GM18502 (cell line): ENCODE measurements at regions not wholly inside any gene's neighbourhood (a gene's known extent, or its start where the extent isn't known, plus 50 kb on each side); places are given as distances from the start of the nearest gene placed in this dataset.

ENCODE experiments used
- ATAC-seq: cut with Tn5 transposase; IDR thresholded peaks from one replicate; pipeline ENCODE4 v1.9.1; 2021; ENCODE audit warnings: mild to moderate bottlenecking; ENCODE audit not compliant: unreplicated experiment, poor library complexity

DNA sequence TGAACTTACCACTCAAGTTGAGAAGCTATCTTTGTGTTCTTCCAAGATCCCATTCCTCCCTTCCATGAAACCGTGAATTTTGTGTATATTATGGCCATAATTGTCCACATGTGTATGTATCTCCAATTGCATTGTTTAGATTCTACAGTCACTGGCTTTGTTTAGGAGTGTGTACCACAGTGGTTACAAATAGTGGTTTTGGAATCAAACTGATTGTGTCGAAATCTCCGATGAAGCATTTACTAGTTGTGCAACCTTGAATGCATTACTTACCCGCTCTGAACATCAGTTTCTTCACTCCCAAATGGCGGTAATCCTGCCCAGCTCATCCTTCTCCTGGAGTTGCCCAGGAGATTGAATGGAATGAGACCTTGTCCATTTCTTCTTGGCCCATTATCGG, 145.0 kb upstream of the ZNF32 start:
- ATAC-seq, result no peak

DNA sequence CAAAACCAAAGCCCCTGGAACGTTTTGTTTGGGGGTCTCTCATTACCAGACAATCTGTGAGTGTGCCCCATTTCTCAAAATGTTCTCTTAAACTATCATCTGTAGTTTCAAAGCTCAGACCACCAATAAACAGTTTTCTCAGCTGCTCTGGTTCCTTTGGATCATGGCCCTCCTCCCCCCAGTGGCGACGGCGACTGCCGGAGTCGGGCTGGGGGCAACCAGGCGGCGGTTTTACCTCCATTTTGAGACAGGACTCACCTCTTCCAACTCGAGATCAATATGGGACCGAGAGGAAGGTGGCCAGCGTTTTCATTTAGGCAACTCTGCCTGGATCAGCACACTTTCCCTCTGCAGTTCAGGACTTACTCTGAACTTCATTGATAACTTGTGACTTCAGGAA, 141.5 kb upstream of the ZNF32 start:
- no peak for ATAC-seq

- ATAC-seq, result no peak
These were observed 136.6 kb upstream of the ZNF32 start for GRCh38 chr10:43785252-43785651.

GRCh38 chr10:43782814-43783213, 134.1 kb upstream of the ZNF32 start:
- no peak for ATAC-seq

DNA sequence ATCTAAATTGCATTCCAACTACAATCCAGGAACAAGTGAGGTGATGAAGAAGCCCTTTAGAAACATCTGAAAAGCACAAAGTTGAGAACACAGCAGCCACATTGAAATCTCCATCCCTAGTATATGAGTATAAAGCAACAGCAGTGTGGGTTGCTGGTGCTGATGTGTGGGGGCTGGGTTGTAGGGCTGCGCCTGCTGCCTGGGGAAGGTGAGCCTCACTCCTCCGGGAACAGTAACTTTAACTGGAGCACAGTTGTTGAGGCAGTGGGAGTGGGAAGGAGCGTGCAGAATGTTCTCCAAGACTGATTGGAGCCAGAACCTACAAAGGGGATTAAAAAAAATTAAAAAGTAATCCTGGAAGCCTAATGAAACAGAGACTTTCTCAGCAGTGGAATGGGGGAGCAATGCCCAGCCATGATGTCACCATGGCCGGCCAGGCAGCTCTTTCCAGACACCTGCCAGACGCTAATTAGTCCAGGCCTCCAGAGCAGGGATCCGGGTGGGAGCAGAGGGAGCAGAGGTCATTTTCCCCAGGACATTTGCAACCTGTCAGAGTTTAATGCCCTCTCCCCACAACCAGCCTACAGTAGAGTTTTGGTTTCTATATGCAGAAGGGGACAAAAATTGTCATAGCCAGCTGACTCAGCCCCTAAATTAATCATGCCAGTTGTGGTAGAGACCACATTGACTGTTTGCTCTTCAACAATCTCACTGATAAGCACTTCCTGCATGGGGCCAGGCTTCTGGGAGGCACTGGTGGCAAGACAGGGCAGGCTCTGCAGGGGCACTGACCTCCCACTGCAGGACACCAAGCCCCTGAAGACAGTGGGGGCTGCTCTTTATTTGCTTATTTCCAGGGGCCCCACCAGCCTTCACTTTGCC, 133.0 kb upstream of the ZNF32 start:
- peak; percentile 72 for ATAC-seq

- ATAC-seq, result no peak
These were observed 129.9 kb upstream of the ZNF32 start for GRCh38 chr10:43778571-43778970.

- no peak for ATAC-seq
These were observed 126.7 kb upstream of the ZNF32 start for GRCh38 chr10:43775384-43775783.

DNA sequence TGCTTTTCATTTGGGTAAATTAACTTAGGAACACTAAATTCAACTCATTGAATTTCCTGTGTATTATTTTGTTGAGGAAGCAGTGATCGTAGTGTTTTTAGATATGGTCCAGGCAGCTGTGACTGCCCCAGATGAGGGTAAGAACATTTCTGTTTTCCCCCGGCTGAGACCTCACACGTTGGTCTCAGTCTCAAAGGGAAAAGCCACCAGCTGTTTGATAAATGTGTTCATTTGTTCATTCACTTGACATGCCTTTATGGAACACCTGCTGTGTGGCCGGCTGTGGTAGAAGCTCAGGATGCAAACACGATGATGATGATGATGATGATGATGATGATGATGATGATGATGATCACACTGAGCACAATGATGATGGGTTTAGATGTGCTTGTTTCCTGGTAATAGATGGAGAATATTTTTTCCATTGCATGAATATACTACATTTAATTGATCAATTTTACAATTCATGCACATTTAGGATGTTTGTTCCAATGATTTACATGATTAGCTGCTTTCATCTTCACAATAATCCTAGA, 125.6 kb upstream of the ZNF32 start:
- ATAC-seq, result no peak

GRCh38 chr10:43773736-43774135, 125.1 kb upstream of the ZNF32 start:
- no peak for ATAC-seq

- ATAC-seq, result no peak
These were observed 123.5 kb upstream of the ZNF32 start for GRCh38 chr10:43772171-43772570.

DNA sequence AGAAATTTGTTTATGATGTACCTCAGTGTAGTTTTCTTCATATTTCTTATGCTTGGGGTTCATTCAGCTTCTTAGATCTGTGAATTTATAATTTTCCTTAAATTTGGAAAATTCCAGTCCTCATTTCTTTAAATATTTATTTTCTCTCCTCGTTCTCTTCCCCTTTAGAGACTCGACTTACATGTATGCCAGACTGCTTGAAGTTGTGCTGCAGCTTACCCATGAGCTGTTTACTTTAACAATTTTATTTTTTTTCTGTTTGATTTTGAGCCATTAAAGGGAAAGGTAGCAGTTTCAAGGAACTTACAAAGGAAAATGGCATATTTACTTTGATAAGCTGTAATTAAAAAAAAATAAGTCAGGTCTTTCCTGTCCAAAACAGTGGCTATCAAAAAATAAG, 123.0 kb upstream of the ZNF32 start:
- ATAC-seq, result no peak

DNA sequence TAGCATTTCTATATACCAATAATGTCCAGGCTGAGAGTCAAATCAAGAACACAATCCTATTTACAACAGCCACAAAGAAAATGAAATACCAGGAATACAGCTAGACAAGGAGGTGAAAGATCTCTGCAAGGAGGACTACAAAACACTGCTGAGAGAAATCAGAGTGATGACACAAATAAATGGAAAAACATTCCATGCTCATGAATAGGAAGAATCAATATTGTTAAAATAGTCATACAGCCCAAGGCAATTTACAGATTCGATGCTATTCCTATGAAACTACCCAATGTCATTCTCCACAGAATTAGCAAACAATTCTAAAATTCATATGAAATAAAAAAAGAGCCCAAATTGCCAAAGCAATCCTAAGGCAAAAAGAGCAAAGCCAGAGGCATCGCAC, 116.8 kb upstream of the ZNF32 start:
- ATAC-seq, result no peak

GRCh38 chr10:43763846-43764245, 115.2 kb upstream of the ZNF32 start:
- no peak for ATAC-seq

- ATAC-seq, result no peak
These were observed 111.8 kb upstream of the ZNF32 start for GRCh38 chr10:43760514-43760913.

- ATAC-seq, result no peak
These were observed 110.5 kb upstream of the ZNF32 start for GRCh38 chr10:43759216-43759615.

DNA sequence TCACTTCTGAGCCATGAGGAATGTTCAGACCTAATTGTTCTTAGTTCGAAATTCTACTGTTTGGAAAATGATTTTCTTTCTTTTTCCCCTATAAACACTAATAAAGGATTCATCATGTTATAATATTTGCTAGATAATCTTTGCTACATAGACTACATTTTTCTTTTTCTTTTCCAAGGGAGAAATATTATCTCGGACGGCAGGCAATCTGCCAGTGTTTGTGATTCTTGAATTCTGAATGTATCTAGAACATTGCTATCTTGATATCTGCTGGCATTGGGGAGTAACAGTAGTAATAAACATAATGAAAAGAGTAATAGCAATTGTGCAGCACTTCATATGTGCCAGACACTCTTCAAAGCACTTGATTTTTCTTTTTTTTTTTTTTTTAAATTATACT, 107.7 kb upstream of the ZNF32 start:
- ATAC-seq, result no peak

DNA sequence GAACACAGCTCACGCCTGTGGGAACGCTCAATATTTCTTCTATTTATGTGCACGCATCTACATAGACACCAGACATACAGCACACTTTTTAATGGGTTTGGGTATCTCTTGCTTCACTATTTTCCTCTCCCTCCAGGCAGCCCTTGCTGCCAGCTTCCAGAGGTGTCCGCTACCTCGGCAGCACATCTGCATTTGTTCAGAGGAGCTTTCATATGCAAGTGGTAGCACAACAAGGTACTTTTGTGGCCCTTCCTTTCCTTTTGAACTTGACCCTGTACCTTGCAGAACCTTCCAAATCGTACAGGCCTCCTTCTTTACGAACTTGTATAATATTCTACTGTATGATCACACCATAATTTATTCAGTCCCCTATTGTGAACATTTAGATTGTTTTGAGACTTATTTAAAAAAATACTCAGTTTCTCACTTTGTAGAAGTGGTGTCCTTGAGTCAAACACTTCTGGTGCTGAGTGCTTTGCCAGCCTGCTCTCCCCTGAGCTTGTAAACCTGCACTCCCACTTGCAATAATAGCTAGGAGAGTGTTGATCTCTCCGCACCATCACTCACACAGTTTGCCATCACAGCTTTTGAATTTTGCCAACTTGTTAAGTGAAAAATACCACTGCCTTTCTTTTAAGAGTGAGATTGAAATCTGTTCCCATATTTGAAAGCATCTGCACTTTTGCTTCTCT, 106.0 kb upstream of the ZNF32 start:
- ATAC-seq, result no peak

- ATAC-seq, result no peak
These were observed 104.8 kb upstream of the ZNF32 start for GRCh38 chr10:43753397-43754061.

GRCh38 chr10:43752682-43753081, 104.0 kb upstream of the ZNF32 start:
- no peak for ATAC-seq

GRCh38 chr10:43751646-43752045, 103.0 kb upstream of the ZNF32 start:
- ATAC-seq, result no peak

- ATAC-seq, result no peak
These were observed 101.4 kb upstream of the ZNF32 start for GRCh38 chr10:43749940-43750552.
